Upper lobe of left lung (tissue), 4 donors: ENCODE measurements at regions not wholly inside any gene's neighbourhood (a gene's known extent, or its start where the extent isn't known, plus 50 kb on each side); places are given as distances from the start of the nearest gene placed in this dataset.

Experiments
- EP300 ChIP-seq, 4 donors: sonication (generic); formaldehyde crosslinking; IDR thresholded peaks; one replicate each; pipeline ENCODE4 v1.5.1; 2017; ENCODE audit warnings: antibody characterized with exemption in 4 of 4, control low read depth in 2 of 4
- POLR2A ChIP-seq, 4 donors: fragments of 450-650 bp; IDR thresholded peaks; one replicate each; pipeline ENCODE4 v1.5.1; 2016 to 2017; ENCODE audit warnings: antibody characterized with exemption in 4 of 4, mild to moderate bottlenecking in 2 of 4
- TF ChIP-seq, protein P1 (sequence below), 6 experiments: fragments of 450-650 bp in 4 of 6; fragments of 200-600 bp in 2 of 6; sonication (generic) in 2 of 6; IDR thresholded peaks; one replicate each; pipeline ENCODE4 v1.5.1; 2016 to 2019; ENCODE audit warnings: antibody characterized with exemption in 6 of 6

DNA sequence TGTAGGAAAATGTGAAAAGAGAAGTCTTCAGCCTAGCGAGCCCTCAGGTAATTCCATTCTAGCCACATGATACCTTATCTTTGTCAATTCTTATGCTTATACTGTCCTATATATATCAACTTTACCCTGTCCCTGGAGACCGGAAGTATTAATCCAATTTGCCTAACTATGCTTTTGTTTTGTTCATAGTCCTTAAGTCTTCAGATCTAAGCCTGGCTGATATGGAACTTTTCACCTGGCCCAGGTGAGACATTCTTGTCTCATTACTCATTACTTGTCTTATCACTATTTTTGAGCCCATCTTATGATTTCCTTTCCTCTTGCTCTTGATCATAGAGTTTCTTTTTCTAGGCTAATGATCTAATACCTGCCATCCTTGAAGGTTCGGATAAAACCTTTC is 194.1 kb upstream of the FANCL start:
- TF ChIP-seq, protein P1, sequence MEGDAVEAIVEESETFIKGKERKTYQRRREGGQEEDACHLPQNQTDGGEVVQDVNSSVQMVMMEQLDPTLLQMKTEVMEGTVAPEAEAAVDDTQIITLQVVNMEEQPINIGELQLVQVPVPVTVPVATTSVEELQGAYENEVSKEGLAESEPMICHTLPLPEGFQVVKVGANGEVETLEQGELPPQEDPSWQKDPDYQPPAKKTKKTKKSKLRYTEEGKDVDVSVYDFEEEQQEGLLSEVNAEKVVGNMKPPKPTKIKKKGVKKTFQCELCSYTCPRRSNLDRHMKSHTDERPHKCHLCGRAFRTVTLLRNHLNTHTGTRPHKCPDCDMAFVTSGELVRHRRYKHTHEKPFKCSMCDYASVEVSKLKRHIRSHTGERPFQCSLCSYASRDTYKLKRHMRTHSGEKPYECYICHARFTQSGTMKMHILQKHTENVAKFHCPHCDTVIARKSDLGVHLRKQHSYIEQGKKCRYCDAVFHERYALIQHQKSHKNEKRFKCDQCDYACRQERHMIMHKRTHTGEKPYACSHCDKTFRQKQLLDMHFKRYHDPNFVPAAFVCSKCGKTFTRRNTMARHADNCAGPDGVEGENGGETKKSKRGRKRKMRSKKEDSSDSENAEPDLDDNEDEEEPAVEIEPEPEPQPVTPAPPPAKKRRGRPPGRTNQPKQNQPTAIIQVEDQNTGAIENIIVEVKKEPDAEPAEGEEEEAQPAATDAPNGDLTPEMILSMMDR (IDR thresholded peaks at IDR 0.05), result no peak
- no peak for TF ChIP-seq EP300 (IDR thresholded peaks at IDR 0.05)
- no peak for TF ChIP-seq POLR2A (IDR thresholded peaks at IDR 0.05)
